Renal cortical epithelial cell (primary cell): ENCODE measurements at regions not wholly inside any gene's neighbourhood (a gene's known extent, or its start where the extent isn't known, plus 50 kb on each side); places are given as distances from the start of the nearest gene placed in this dataset.

Source experiments
- DNase-seq: peaks from one replicate; pipeline ENCODE4 v3.0.0-alpha.2; 2011; ENCODE audit warnings: low read depth

- DNase-seq, result no peak
Observed at GRCh38 chr20:11210611-11211010, 536.8 kb upstream of the JAG1 start.

GRCh38 chr20:11212272-11212671 lies 538.5 kb upstream of the JAG1 start:
- no peak for DNase-seq

GRCh38 chr20:11212902-11213301 lies 539.1 kb upstream of the JAG1 start:
- no peak for DNase-seq

- DNase-seq, result no peak
Observed at GRCh38 chr20:11214256-11214840, 540.5 kb upstream of the JAG1 start.

GRCh38 chr20:11216451-11217314 lies 542.9 kb upstream of the JAG1 start:
- peak; percentile 45 for DNase-seq

GRCh38 chr20:11217326-11218172 lies 543.8 kb upstream of the JAG1 start:
- no peak for DNase-seq

- DNase-seq, result no peak
Observed at GRCh38 chr20:11218173-11218680, 544.4 kb upstream of the JAG1 start.

GRCh38 chr20:11219192-11219591 lies 545.4 kb upstream of the JAG1 start:
- no peak for DNase-seq

GRCh38 chr20:11221046-11221445 lies 547.2 kb upstream of the JAG1 start:
- DNase-seq, result no peak

- no peak for DNase-seq
Observed at GRCh38 chr20:11222243-11222642, 548.4 kb upstream of the JAG1 start.

GRCh38 chr20:11227602-11228001 lies 553.8 kb upstream of the JAG1 start:
- DNase-seq, result no peak

- peak; percentile 96 for DNase-seq
Observed at GRCh38 chr20:11229772-11230171, 556.0 kb upstream of the JAG1 start.

- no peak for DNase-seq
Observed at GRCh38 chr20:11230999-11231398, 557.2 kb upstream of the JAG1 start.

- no peak for DNase-seq
Observed at GRCh38 chr20:11231742-11232648, 558.2 kb upstream of the JAG1 start.

- no peak for DNase-seq
Observed at GRCh38 chr20:11232896-11233295, 559.1 kb upstream of the JAG1 start.

GRCh38 chr20:11234181-11234580 lies 560.4 kb upstream of the JAG1 start:
- DNase-seq, result no peak

- DNase-seq, result no peak
Observed at GRCh38 chr20:11234608-11235007, 560.8 kb upstream of the JAG1 start.

- DNase-seq, result peak; percentile 96
Observed at GRCh38 chr20:11235058-11235457, 561.3 kb upstream of the JAG1 start.

GRCh38 chr20:11242320-11242719 lies 568.5 kb upstream of the JAG1 start:
- DNase-seq, result no peak

GRCh38 chr20:11245431-11245830 lies 571.6 kb upstream of the JAG1 start:
- DNase-seq, result no peak

GRCh38 chr20:11246251-11246775 lies 572.5 kb upstream of the JAG1 start:
- no peak for DNase-seq
